Spleen (tissue), 11 donors: ENCODE measurements at regions not wholly inside any gene's neighbourhood (a gene's known extent, or its start where the extent isn't known, plus 50 kb on each side); places are given as distances from the start of the nearest gene placed in this dataset.

Experiments
- DNase-seq: peaks from one replicate; pipeline ENCODE4 v3.0.0-alpha.2; 2020
- H3K27ac ChIP-seq, 8 donors: fragments of 200-600 bp; sonication (generic) in 7 of 8; 1 replicate in 4 of 8; 2 replicates in 4 of 8; pipeline versions ENCODE4 v1.5.0 to v1.8.0; 2016 to 2021; ENCODE audit warnings: inconsistent platforms in 4 of 8, mild to moderate bottlenecking in 4 of 8, moderate library complexity in 1 of 8
- H3K27me3 ChIP-seq, 7 donors: fragments of 200-600 bp; sonication (generic) in 6 of 7; replicated peaks in 1 of 7; 1 replicate in 4 of 7; 2 replicates in 3 of 7; pipeline versions ENCODE4 v1.5.0 to v1.8.0; 2016 to 2021; ENCODE audit warnings: inconsistent platforms in 3 of 7, mild to moderate bottlenecking in 1 of 7
- H3K36me3 ChIP-seq, 6 donors: fragments of 200-600 bp; sonication (generic) in 5 of 6; 1 replicate in 4 of 6; 2 replicates in 2 of 6; pipeline versions ENCODE4 v1.5.0 to v1.8.0; 2016 to 2021; ENCODE audit warnings: inconsistent platforms in 2 of 6
- H3K4me1 ChIP-seq, 6 donors: fragments of 200-600 bp; sonication (generic) in 5 of 6; 1 replicate in 3 of 6; 2 replicates in 3 of 6; pipeline versions ENCODE4 v1.5.0 to v1.8.0; 2016 to 2021; ENCODE audit warnings: inconsistent platforms in 3 of 6
- H3K4me3 ChIP-seq, 8 donors: fragments of 200-600 bp; sonication (generic) in 7 of 8; 1 replicate in 4 of 8; 2 replicates in 4 of 8; pipeline versions ENCODE4 v1.5.0 to v1.8.0; 2016 to 2021; ENCODE audit warnings: inconsistent platforms in 4 of 8, mild to moderate bottlenecking in 4 of 8, moderate library complexity in 2 of 8
- H3K9me3 ChIP-seq, 8 donors: fragments of 200-600 bp; sonication (generic) in 7 of 8; 1 replicate in 4 of 8; 2 replicates in 4 of 8; pipeline versions ENCODE4 v1.5.0 to v1.8.0; 2016 to 2021; ENCODE audit warnings: inconsistent platforms in 4 of 8
- POLR2A ChIP-seq, 3 donors: fragments of 450-650 bp; IDR thresholded peaks; one replicate each; pipeline ENCODE4 v1.5.1; 2017; ENCODE audit warnings: antibody characterized with exemption in 3 of 3, mild to moderate bottlenecking in 1 of 3
- POLR2AphosphoS5 ChIP-seq, 3 donors: sonication (generic); formaldehyde crosslinking; IDR thresholded peaks; one replicate each; pipeline ENCODE4 v1.5.1; 2017; ENCODE audit warnings: antibody characterized with exemption in 3 of 3
- WGBS, 5 donors: extraction: QIAGEN DNeasy Blood & Tissue Kit in 3 of 5; methylation state at CpG; one replicate each; pipeline versions ENCODE4 v1.1.5 to v1.1.7; 2013 to 2018; 5-methylcytosine and 5-hydroxymethylcytosine counted together
- intact Hi-C: fragments of 100-400 bp; cut with DNase I; formaldehyde crosslinking; loops from one replicate; pipeline ENCODE4 v1.15.0; 2023; ENCODE audit warnings: low total_unique reads
- TF ChIP-seq, protein P1 (sequence below), 11 experiments: fragments of 200-600 bp in 7 of 11; fragments of 450-650 bp in 4 of 11; sonication (generic) in 4 of 11; IDR thresholded peaks in 8 of 11; conservative IDR thresholded peaks in 3 of 11; 1 replicate in 7 of 11; 2 replicates in 4 of 11; pipeline versions ENCODE4 v1.4.0 to v1.8.0; 2016 to 2021; ENCODE audit warnings: antibody characterized with exemption in 11 of 11, inconsistent platforms in 4 of 11, mild to moderate bottlenecking in 1 of 11
- donor health status: healthy with polysubstance abuse.
- donor health status: DM: no; HTN: no; CAD: no; lungs with moderate emphysema.
- donor health status: DM: no; HTN: no; CAD: no.
- donor health status: Bipolar disorder and iron deficiency.
- donor health status: healthy.
- donor health status: DM: no; HTN: no; CAD: no.
- donor health status: DM: yes; HTN: yes; CAD: no.

- no peak overlapping the region for H3K27ac ChIP-seq
- DNase-seq: no peak
- no peaks in the 10 kb centered on the region for H3K36me3 ChIP-seq
- intact Hi-C loops: no loop called here
- H3K27me3 ChIP-seq: no peaks in the 10 kb centered on the region
- H3K4me1 ChIP-seq: no peaks in the 10 kb centered on the region
- H3K9me3 ChIP-seq: no peaks in the 10 kb centered on the region
- no peak overlapping the region for H3K4me3 ChIP-seq
- TF ChIP-seq POLR2AphosphoS5 (IDR thresholded peaks at IDR 0.05) (no peak), POLR2A (IDR thresholded peaks at IDR 0.05) (no peak)
- TF ChIP-seq, protein P1, sequence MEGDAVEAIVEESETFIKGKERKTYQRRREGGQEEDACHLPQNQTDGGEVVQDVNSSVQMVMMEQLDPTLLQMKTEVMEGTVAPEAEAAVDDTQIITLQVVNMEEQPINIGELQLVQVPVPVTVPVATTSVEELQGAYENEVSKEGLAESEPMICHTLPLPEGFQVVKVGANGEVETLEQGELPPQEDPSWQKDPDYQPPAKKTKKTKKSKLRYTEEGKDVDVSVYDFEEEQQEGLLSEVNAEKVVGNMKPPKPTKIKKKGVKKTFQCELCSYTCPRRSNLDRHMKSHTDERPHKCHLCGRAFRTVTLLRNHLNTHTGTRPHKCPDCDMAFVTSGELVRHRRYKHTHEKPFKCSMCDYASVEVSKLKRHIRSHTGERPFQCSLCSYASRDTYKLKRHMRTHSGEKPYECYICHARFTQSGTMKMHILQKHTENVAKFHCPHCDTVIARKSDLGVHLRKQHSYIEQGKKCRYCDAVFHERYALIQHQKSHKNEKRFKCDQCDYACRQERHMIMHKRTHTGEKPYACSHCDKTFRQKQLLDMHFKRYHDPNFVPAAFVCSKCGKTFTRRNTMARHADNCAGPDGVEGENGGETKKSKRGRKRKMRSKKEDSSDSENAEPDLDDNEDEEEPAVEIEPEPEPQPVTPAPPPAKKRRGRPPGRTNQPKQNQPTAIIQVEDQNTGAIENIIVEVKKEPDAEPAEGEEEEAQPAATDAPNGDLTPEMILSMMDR (IDR thresholded peaks at IDR 0.05 in 8 of 11, conservative IDR thresholded peaks at IDR 0.05 in 3 of 11): no peak
- WGBS, 5 donors: 78 to 93% (median 86%) methylated on average over 4 of the region's 4 CpGs
Measured at GRCh38 chr14:96693252-96693820, 103.8 kb upstream of the VRK1 start.

DNA sequence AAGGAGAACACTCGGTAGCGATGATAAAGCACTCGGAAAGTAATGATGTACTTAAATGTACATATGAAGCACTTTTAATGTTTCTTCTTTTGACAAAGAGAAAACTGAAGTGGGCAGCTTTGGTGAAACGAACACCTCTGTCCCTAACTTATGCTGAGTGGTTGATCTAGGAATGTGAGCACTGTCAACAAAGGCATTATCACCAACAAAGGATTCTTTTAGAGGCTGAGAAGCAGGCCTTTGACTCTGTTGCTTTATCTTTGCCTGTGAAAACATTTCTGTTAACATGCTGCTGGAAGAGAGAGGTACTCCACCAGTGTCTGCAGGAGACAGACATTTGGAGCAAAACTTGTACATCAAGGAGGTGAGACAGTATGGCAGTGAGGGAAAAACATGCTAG, 103.2 kb upstream of the VRK1 start:
- Histone ChIP-seq H3K27me3 (peaks cover 0 to 5% (median 0%) of the 10 kb centered on the region in 7 donors), H3K4me1 (no peaks in the 10 kb centered on the region), H3K36me3 (no peaks in the 10 kb centered on the region), H3K9me3 (no peaks in the 10 kb centered on the region), H3K27ac (no peak overlapping the region), H3K4me3 (no peak overlapping the region)
- intact Hi-C loops: no loop called here
- no peak for DNase-seq
- TF ChIP-seq, protein P1 (IDR thresholded peaks at IDR 0.05 in 8 of 11, conservative IDR thresholded peaks at IDR 0.05 in 3 of 11): no peak
- TF ChIP-seq POLR2A (IDR thresholded peaks at IDR 0.05) (no peak), POLR2AphosphoS5 (IDR thresholded peaks at IDR 0.05) (no peak)
- 75 to 87% (median 84%) methylated on average over 4 of the region's 4 CpGs for WGBS, 5 donors

DNA sequence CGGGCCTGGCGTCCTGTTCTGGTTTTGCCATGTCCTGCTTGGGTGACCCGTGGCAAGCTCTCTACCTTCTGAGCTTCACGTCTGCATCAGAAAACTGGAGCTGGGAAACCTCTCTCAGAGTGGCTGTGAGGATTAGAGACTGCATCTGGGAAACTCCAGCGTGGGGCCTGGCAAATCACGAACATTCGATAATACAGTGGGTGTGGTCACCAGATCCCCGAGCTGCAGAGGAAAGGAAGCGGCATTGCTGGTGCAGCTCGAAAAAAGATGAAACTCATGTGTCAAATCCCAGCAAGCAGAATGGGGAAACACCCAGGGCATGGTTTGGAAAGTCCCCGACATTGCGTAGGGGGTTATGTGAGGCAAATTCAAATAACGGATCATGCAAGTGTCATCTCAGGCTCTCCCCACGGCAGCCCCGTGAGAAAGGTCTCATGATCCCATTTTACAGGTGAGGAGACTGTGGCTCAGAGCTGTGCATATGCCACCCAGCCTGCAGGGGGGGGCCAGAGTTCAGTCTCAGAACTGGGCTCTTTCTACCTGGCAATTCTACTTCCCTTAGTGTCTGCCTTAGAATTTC, 98.1 kb upstream of the VRK1 start:
- no peaks in the 10 kb centered on the region for H3K36me3 ChIP-seq
- WGBS, 5 donors: 63 to 75% (median 70%) methylated on average over 15 of the region's 15 CpGs
- H3K9me3 ChIP-seq: no peaks in the 10 kb centered on the region
- TF ChIP-seq POLR2AphosphoS5 (IDR thresholded peaks at IDR 0.05) (no peak), POLR2A (IDR thresholded peaks at IDR 0.05) (no peak)
- TF ChIP-seq, protein P1 (IDR thresholded peaks at IDR 0.05 in 8 of 11, conservative IDR thresholded peaks at IDR 0.05 in 3 of 11): peak in 1 of 11 experiments; percentile 9
- DNase-seq: no peak
- intact Hi-C loops: no loop called here
- H3K4me3 ChIP-seq: no peak overlapping the region
- peaks cover 0 to 27% (median 0%) of the 10 kb centered on the region in 7 donors for H3K27me3 ChIP-seq
- H3K27ac ChIP-seq: no peak overlapping the region
- H3K4me1 ChIP-seq: no peaks in the 10 kb centered on the region

DNA sequence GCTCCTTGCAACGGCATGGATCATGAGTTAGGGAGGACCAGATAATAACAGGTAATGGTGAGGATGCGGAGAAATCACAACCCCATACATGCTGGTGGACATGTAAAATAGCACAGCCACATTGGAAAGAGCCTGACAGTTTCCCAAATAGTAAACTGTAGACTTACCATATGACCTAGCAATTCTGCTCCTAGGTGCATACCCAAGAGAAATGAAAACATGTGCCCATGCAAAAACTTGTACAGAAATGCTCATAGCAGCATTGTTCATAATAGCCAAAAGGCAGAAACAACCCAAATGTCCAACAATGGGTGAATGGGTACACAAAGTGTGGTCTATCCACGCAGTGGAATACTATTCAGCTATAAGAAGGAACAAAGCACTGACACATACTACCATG, 97.5 kb upstream of the VRK1 start:
- Histone ChIP-seq H3K27ac (no peak overlapping the region), H3K4me1 (no peaks in the 10 kb centered on the region), H3K4me3 (no peak overlapping the region), H3K9me3 (no peaks in the 10 kb centered on the region), H3K27me3 (peaks cover 0 to 33% (median 0%) of the 10 kb centered on the region in 7 donors), H3K36me3 (no peaks in the 10 kb centered on the region)
- no peak for TF ChIP-seq POLR2AphosphoS5 (IDR thresholded peaks at IDR 0.05)
- no peak for TF ChIP-seq POLR2A (IDR thresholded peaks at IDR 0.05)
- TF ChIP-seq, protein P1 (IDR thresholded peaks at IDR 0.05 in 8 of 11, conservative IDR thresholded peaks at IDR 0.05 in 3 of 11): no peak
- WGBS, 5 donors: 95 to 100% (median 98%) methylated on average over 3 of the region's 3 CpGs
- DNase-seq: no peak
- intact Hi-C loops: no loop called here
